Osteocyte (in vitro differentiated cells): ENCODE measurements at regions not wholly inside any gene's neighbourhood (a gene's known extent, or its start where the extent isn't known, plus 50 kb on each side); places are given as distances from the start of the nearest gene placed in this dataset.
"Not testable (repeated sequence)": the region's sequence is repeated elsewhere in the genome, so short reads cannot be mapped to it uniquely, and the experiment has no call there.

Source experiments
- DNase-seq: peaks from one replicate; pipeline ENCODE4 v3.0.0; 2021; ENCODE audit warnings: mixed read lengths; ENCODE audit not compliant: unreplicated experiment; ENCODE audit errors: extremely low spot score
- H3K27ac Mint-ChIP-seq: one replicate; pipeline ENCODE4 v1.8.0; 2021; ENCODE audit warnings: mild to moderate bottlenecking, mixed read lengths; ENCODE audit not compliant: unreplicated experiment
- H3K27me3 Mint-ChIP-seq: one replicate; pipeline ENCODE4 v1.8.0; 2021; ENCODE audit warnings: mixed read lengths; ENCODE audit not compliant: unreplicated experiment
- H3K36me3 Mint-ChIP-seq: one replicate; pipeline ENCODE4 v1.8.0; 2021; ENCODE audit warnings: mixed read lengths; ENCODE audit not compliant: unreplicated experiment
- H3K4me1 Mint-ChIP-seq: one replicate; pipeline ENCODE4 v1.8.0; 2021; ENCODE audit warnings: mixed read lengths; ENCODE audit not compliant: unreplicated experiment
- H3K4me3 Mint-ChIP-seq: one replicate; pipeline ENCODE4 v1.8.0; 2021; ENCODE audit warnings: mild to moderate bottlenecking, moderate library complexity, mixed read lengths; ENCODE audit not compliant: unreplicated experiment
- H3K9me3 Mint-ChIP-seq: one replicate; pipeline ENCODE4 v1.8.0; 2021; ENCODE audit warnings: mixed read lengths; ENCODE audit not compliant: unreplicated experiment
- CTCF ChIP-seq: fragments of 200-600 bp; sonication (generic); IDR thresholded peaks from 2 replicates; pipeline ENCODE4 v1.5.0; 2021; ENCODE audit warnings: antibody characterized with exemption, mild to moderate bottlenecking, moderate library complexity

DNA sequence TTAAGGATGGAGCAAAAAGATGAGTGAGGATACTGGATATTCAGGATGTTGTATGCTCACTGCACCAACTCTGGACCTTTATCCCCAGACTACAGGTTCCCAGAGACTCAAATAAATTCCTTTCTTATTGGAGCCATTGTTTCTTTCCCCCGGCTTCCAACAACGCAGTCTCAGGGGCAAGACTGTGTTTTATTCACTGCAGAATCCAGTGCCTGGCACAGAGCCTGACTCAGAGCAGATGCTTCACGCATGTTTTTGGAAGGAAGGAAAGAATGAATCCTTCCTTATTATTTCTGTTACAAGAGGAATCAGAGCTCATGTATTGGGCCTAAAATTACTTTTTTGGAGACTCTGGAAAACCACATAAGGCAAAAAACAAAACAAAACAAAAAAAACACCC, 96.0 kb upstream of the VGLL4 start:
- Mint-ChIP-seq H3K4me1 (peaks cover 6% of the 10 kb centered on the region), H3K9me3 (no peaks in the 10 kb centered on the region), H3K36me3 (no peaks in the 10 kb centered on the region), H3K27me3 (peaks cover 18% of the 10 kb centered on the region), H3K4me3 (no peak overlapping the region), H3K27ac (no peak overlapping the region)
- no peak for TF ChIP-seq CTCF
- no peak for DNase-seq

DNA sequence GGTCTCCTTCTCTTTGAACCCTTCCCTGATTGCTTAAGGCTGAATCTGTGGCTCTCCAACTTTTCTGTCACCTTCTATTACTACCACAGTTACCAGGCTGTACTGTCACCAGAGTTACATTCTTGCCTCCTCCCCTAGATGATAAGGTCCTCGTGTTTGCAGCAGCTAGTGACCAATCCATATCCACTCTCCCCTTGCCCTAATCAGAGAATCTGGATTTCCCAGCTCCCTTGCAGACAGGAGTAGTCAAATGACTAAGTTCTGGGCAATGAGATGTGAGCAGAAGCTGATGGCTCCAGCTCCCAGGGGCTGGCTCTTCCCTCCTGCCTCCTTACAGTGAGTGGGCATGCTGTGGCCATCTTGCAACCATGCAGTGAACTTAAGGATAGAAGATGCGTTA, 95.4 kb upstream of the VGLL4 start:
- Mint-ChIP-seq H3K9me3 (no peaks in the 10 kb centered on the region), H3K27me3 (peaks cover 18% of the 10 kb centered on the region), H3K4me3 (no peak overlapping the region), H3K4me1 (peaks cover 6% of the 10 kb centered on the region), H3K27ac (no peak overlapping the region), H3K36me3 (no peaks in the 10 kb centered on the region)
- no peak for TF ChIP-seq CTCF
- no peak for DNase-seq

DNA sequence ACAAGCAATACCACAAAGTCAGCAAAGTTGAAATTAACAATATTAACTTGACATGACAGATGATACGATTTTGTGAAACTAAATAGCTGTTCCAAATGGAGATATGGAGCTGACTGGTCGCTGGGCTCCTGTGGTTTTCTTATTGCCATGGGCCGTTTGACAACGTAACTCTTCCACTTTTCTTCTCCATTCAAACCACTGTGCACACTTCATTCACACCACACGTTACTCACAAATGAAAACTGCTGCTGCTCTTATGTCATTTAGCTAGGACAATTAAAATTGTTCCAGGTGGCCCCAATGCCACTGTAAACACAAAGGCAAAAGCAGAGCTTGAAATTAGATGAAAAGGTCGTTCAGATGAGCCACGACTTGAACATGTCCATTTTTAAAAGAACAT, 94.0 kb upstream of the VGLL4 start:
- Mint-ChIP-seq H3K36me3 (no peaks in the 10 kb centered on the region), H3K27me3 (peaks cover 18% of the 10 kb centered on the region), H3K27ac (no peak overlapping the region), H3K9me3 (no peaks in the 10 kb centered on the region), H3K4me1 (peaks cover 6% of the 10 kb centered on the region), H3K4me3 (no peak overlapping the region)
- no peak for TF ChIP-seq CTCF
- no peak for DNase-seq

DNA sequence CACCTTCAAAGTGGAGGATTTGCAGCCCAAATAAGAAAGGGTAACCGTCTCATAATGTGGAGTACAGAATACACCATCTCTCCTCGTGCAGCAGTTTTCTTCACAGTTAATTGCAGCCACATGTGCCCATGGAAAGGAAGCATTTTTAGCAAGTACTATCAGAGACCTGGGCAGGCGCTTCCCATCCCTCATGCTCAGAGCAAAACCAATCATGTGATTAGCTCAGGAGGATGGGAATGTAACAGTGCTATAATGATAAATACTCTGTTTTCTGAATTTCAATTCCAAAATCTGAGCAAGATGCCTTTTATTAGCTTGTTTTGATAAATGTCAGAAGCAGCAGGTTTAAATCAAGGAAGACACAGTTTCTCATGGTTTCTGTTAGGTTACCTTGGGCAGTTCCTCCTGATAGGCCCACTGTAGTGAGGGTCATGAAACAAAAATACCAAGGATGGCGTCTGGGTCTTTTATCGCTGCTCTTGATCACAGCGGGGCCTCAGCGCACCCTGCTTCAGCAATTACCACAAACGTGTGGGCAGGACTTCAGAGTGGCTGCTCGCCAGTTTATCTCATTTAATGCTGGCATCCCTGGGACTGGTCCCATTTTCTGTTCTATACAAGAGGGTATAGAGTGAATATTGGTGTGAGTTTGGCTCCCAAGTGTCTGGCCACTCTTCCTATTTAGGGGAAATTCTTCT, 92.6 kb upstream of the VGLL4 start:
- H3K9me3 Mint-ChIP-seq, result no peaks in the 10 kb centered on the region
- H3K27ac Mint-ChIP-seq, result no peak overlapping the region
- H3K36me3 Mint-ChIP-seq, result no peaks in the 10 kb centered on the region
- peaks cover 28% of the 10 kb centered on the region for H3K27me3 Mint-ChIP-seq
- H3K4me3 Mint-ChIP-seq, result no peak overlapping the region
- no peak for DNase-seq
- TF ChIP-seq CTCF, result no peak
- H3K4me1 Mint-ChIP-seq, result peaks cover 6% of the 10 kb centered on the region

GRCh38 chr3:11735638-11736037, 91.9 kb upstream of the VGLL4 start:
- no peak overlapping the region for H3K27ac Mint-ChIP-seq
- H3K4me3 Mint-ChIP-seq, result no peak overlapping the region
- H3K9me3 Mint-ChIP-seq, result no peaks in the 10 kb centered on the region
- no peaks in the 10 kb centered on the region for H3K36me3 Mint-ChIP-seq
- peaks cover 6% of the 10 kb centered on the region for H3K4me1 Mint-ChIP-seq
- peaks cover 30% of the 10 kb centered on the region for H3K27me3 Mint-ChIP-seq
- TF ChIP-seq CTCF, result no peak
- no peak for DNase-seq

DNA sequence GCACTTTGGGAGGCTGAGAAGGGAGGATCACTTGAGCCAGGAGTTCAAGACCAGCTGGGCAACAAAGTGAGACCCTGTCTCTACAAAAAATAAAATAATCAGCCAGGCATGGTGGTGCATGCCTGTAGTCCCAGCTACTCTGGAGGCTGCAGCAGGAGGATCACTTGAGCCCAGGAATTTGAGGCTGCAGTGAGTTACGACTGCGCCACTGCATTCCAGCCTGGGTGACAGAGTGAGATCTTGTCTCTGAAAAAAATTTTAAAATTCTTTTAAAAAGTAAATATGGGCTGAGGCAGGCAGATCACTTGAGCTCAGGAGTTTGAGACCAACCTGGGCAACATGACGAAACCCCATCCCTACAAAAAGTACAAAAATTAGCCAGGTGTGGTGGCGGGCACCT, 91.4 kb upstream of the VGLL4 start:
- not testable (repeated sequence) for H3K4me1 Mint-ChIP-seq, H3K27ac Mint-ChIP-seq, H3K4me3 Mint-ChIP-seq, DNase-seq, H3K36me3 Mint-ChIP-seq, H3K9me3 Mint-ChIP-seq
- peaks cover 31% of the 10 kb centered on the region for H3K27me3 Mint-ChIP-seq
